Mesothelial cell of epicardium (in vitro differentiated cells): ENCODE measurements at regions not wholly inside any gene's neighbourhood (a gene's known extent, or its start where the extent isn't known, plus 50 kb on each side); places are given as distances from the start of the nearest gene placed in this dataset.

Experiments used
- DNase-seq, 2 experiments: peaks; one replicate each; pipeline ENCODE4 v3.0.0; 2021; ENCODE audit warnings: low spot score in 2 of 2; ENCODE audit not compliant: unreplicated experiment in 2 of 2
- H3K27ac Mint-ChIP-seq: 2 replicates; pipeline ENCODE4 v1.8.0; 2021; ENCODE audit warnings: mixed read lengths
- H3K27me3 Mint-ChIP-seq: 2 replicates; pipeline ENCODE4 v1.8.0; 2021; ENCODE audit warnings: low read depth, mixed read lengths
- H3K36me3 Mint-ChIP-seq: 2 replicates; pipeline ENCODE4 v1.8.0; 2021; ENCODE audit warnings: mixed read lengths
- H3K4me1 Mint-ChIP-seq: 2 replicates; pipeline ENCODE4 v1.8.0; 2021; ENCODE audit warnings: mixed read lengths
- H3K4me3 Mint-ChIP-seq: 2 replicates; pipeline ENCODE4 v1.8.0; 2021; ENCODE audit warnings: mild to moderate bottlenecking, moderate library complexity, mixed read lengths
- H3K9me3 Mint-ChIP-seq: 2 replicates; pipeline ENCODE4 v1.8.0; 2021; ENCODE audit warnings: mixed read lengths
- CTCF ChIP-seq: fragments of 200-600 bp; sonication (generic); IDR thresholded peaks from one replicate; pipeline ENCODE4 v1.5.0; 2021; ENCODE audit warnings: antibody characterized with exemption; ENCODE audit not compliant: unreplicated experiment

GRCh38 chr11:45400591-45400990, 114.5 kb upstream of the SYT13 start:
- Mint-ChIP-seq H3K4me3 (no peak overlapping the region), H3K27me3 (peaks cover 23% of the 10 kb centered on the region), H3K27ac (no peak overlapping the region), H3K36me3 (no peaks in the 10 kb centered on the region), H3K4me1 (peaks cover 4% of the 10 kb centered on the region), H3K9me3 (no peaks in the 10 kb centered on the region)
- TF ChIP-seq CTCF = no peak
- DNase-seq = no peak

DNA sequence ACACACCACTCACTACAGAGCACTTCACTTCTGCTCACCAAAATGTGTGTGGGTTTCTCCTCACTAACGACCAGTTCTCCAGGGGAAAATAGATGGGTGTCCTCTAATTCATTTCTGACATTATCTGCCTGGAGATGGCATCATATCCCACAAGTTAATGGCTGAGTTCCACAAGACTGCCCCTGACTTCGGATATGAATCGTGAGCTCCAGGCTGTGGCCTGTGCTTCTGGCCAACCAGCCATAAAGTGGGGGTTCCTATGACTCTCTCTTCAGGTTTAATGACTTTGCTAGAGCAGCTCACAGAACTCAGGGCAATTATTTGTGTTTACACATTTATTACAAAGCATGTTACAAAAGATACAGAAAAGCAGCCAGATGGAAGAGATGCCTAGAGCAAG, 113.0 kb upstream of the SYT13 start:
- Mint-ChIP-seq H3K4me1 (peaks cover 4% of the 10 kb centered on the region), H3K27ac (no peak overlapping the region), H3K9me3 (no peaks in the 10 kb centered on the region), H3K27me3 (peaks cover 15% of the 10 kb centered on the region), H3K4me3 (no peak overlapping the region), H3K36me3 (no peaks in the 10 kb centered on the region)
- no peak for DNase-seq
- TF ChIP-seq CTCF = no peak

DNA sequence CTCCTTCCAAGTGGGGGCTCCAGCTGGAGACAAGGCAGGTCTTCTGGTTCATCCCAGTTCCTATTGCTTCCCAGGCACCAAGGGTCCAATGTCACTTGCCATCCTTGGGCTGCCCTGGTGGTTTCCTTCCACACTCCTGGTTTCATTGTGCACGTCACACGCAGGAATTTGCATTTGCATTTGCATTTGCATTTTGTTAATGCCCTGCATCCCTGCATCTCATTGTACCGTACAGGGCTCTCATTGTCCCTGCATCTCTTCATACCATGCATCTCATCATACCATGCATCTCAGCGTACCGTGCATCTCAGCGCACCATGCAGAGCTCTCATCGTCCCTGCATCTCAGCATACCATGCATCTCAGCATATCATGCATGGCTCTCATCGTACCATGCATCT, 112.2 kb upstream of the SYT13 start:
- TF ChIP-seq CTCF = no peak
- peaks cover 12% of the 10 kb centered on the region for H3K27me3 Mint-ChIP-seq
- H3K4me1 Mint-ChIP-seq = peaks cover 4% of the 10 kb centered on the region
- H3K36me3 Mint-ChIP-seq = no peaks in the 10 kb centered on the region
- no peak overlapping the region for H3K4me3 Mint-ChIP-seq
- no peak for DNase-seq
- no peaks in the 10 kb centered on the region for H3K9me3 Mint-ChIP-seq
- no peak overlapping the region for H3K27ac Mint-ChIP-seq

DNA sequence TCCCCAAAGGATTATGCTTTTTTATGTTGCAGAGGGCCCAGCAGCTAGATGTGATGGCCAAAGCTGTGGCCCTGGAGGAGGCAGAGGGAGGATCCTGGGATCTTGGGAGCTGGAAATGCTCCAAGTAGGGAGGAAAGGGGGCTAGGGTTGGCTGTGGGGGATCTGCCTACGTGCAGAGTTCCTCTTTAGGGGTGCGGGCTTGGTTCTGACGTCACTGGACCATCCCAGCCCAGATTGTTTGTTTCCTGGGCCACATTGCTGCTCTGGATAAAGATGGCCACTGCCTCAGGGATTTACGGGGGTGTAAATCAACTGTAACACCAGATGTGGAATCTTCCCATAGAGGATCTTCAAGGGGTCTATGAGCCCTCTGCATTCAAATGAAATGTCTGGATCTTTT, 110.3 kb upstream of the SYT13 start:
- H3K36me3 Mint-ChIP-seq = no peaks in the 10 kb centered on the region
- no peak for DNase-seq
- no peak overlapping the region for H3K27ac Mint-ChIP-seq
- no peaks in the 10 kb centered on the region for H3K9me3 Mint-ChIP-seq
- no peak for TF ChIP-seq CTCF
- peaks cover 10% of the 10 kb centered on the region for H3K27me3 Mint-ChIP-seq
- H3K4me3 Mint-ChIP-seq = no peak overlapping the region
- H3K4me1 Mint-ChIP-seq = peaks cover 10% of the 10 kb centered on the region

- Mint-ChIP-seq H3K27me3 (peaks cover 10% of the 10 kb centered on the region), H3K4me1 (peaks cover 10% of the 10 kb centered on the region), H3K36me3 (no peaks in the 10 kb centered on the region), H3K9me3 (no peaks in the 10 kb centered on the region), H3K27ac (no peak overlapping the region), H3K4me3 (no peak overlapping the region)
- no peak for DNase-seq
- TF ChIP-seq CTCF = no peak
These were observed 109.8 kb upstream of the SYT13 start for GRCh38 chr11:45395947-45396346.

DNA sequence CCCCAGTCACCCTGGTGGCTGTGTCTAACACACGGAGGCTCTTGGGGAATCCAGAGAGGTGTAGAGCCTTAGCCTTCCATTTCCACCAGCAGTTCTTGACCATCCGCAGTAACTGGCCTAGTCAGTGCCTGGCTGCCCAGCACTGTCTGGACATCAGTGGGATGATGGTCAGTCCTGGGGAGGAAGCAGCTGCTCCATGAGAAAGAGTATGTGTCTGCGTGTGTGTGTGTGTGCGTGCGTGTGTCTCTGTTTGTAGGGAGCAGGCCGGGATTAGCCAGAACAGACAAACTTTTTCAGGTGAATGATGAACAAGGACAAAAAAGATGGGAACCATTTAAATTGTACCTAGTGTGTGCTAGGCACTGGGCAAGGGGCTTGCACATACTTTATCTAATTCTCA, 109.3 kb upstream of the SYT13 start:
- no peaks in the 10 kb centered on the region for H3K9me3 Mint-ChIP-seq

More for the DNA sequence above, 109.3 kb upstream of the SYT13 start:
- no peak for DNase-seq
- Mint-ChIP-seq H3K27me3 (peaks cover 13% of the 10 kb centered on the region), H3K4me3 (no peak overlapping the region), H3K36me3 (no peaks in the 10 kb centered on the region), H3K27ac (no peak overlapping the region), H3K4me1 (peaks cover 10% of the 10 kb centered on the region)
- TF ChIP-seq CTCF = no peak
